Upper lobe of right lung (tissue), 1 donor: ENCODE measurements at regions not wholly inside any gene's neighbourhood (a gene's known extent, or its start where the extent isn't known, plus 50 kb on each side); places are given as distances from the start of the nearest gene placed in this dataset.

ENCODE experiments used
- ATAC-seq: fragments of 200-7000 bp; cut with Tn5 transposase; one replicate; pipeline ENCODE4 v1.9.1; 2020; ENCODE audit warnings: mild to moderate bottlenecking, moderate library complexity
- DNase-seq: peaks from one replicate; pipeline ENCODE4 v3.0.0-alpha.2; 2020
- H3K27ac ChIP-seq: fragments of 200-600 bp; one replicate; pipeline ENCODE4 v1.8.0; 2022
- H3K27me3 ChIP-seq: fragments of 200-600 bp; one replicate; pipeline ENCODE4 v1.8.0; 2022; ENCODE audit warnings: mild to moderate bottlenecking
- H3K36me3 ChIP-seq: fragments of 200-600 bp; one replicate; pipeline ENCODE4 v1.8.0; 2022
- H3K4me1 ChIP-seq: fragments of 200-600 bp; one replicate; pipeline ENCODE4 v1.8.0; 2022
- H3K4me3 ChIP-seq: fragments of 200-600 bp; one replicate; pipeline ENCODE4 v1.8.0; 2022; ENCODE audit warnings: mild to moderate bottlenecking
- H3K9me3 ChIP-seq: fragments of 200-600 bp; one replicate; pipeline ENCODE4 v1.8.0; 2022
- intact Hi-C: fragments of 100-400 bp; cut with DNase I; formaldehyde crosslinking; loops from one replicate; pipeline ENCODE4 v1.11.0; 2022
- TF ChIP-seq, protein P1 (sequence below): fragments of 200-600 bp; IDR thresholded peaks from one replicate; pipeline ENCODE4 v1.8.0; 2022; ENCODE audit warnings: antibody characterized with exemption
- donor health status: DM: no; HTN: yes; CAD: no; lungs with severe emphysema.

GRCh38 chr19:5396963-5397362 is 56.4 kb upstream of the PTPRS start:
- ATAC-seq, result no peak
- H3K4me1 ChIP-seq, result no peaks in the 10 kb centered on the region
- no peaks in the 10 kb centered on the region for H3K36me3 ChIP-seq
- H3K9me3 ChIP-seq, result no peaks in the 10 kb centered on the region
- intact Hi-C loops, result no loop called here
- no peak overlapping the region for H3K27ac ChIP-seq
- TF ChIP-seq, protein P1, sequence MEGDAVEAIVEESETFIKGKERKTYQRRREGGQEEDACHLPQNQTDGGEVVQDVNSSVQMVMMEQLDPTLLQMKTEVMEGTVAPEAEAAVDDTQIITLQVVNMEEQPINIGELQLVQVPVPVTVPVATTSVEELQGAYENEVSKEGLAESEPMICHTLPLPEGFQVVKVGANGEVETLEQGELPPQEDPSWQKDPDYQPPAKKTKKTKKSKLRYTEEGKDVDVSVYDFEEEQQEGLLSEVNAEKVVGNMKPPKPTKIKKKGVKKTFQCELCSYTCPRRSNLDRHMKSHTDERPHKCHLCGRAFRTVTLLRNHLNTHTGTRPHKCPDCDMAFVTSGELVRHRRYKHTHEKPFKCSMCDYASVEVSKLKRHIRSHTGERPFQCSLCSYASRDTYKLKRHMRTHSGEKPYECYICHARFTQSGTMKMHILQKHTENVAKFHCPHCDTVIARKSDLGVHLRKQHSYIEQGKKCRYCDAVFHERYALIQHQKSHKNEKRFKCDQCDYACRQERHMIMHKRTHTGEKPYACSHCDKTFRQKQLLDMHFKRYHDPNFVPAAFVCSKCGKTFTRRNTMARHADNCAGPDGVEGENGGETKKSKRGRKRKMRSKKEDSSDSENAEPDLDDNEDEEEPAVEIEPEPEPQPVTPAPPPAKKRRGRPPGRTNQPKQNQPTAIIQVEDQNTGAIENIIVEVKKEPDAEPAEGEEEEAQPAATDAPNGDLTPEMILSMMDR, result no peak
- H3K27me3 ChIP-seq, result peaks cover 54% of the 10 kb centered on the region
- DNase-seq, result no peak
- no peak overlapping the region for H3K4me3 ChIP-seq

DNA sequence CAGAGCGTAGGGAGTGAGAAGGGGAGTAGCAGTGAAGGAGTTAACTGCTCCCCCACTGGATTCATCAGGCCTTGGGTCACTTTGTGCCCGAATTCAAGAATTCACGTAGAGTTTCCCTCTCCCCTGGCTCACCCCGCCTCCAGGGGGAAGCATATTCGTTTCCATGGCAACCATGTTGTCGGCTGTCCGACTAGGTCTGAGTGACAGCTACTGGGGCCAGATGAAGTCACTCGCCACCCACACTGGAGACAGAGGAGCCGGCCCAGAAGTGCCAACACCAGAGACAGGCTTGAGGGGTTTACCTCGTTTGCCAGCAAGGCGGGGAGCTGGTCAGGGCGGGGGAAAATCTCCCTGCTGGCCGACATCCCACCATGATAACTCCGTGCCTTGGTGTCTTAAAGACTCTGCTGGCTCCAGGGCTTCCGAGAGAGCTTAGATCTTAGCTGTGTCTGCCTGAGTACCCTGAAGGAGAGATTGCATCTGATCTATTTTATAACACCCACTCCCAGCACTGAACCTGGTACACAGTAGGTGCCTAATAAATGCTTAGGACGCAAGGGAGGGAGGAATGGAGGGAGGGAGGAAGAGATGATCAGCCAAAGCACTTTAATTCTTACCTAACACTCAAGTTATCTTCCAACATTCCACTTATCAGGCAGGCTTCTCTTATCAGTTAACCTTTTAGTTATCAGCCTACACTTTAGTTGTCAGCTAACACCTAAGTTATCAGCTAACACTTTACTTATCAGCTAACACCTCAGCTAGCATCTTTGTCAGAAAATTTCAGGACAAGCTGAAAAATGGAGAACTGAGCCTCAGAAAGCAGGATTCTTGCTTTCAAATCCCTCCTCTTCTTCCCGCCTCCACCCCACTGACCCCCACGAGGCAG is 57.2 kb upstream of the ZNRF4 start:
- H3K36me3 ChIP-seq, result no peaks in the 10 kb centered on the region
- ATAC-seq, result no peak
- no peak for DNase-seq
- no peak overlapping the region for H3K4me3 ChIP-seq
- H3K9me3 ChIP-seq, result no peaks in the 10 kb centered on the region
- H3K27ac ChIP-seq, result no peak overlapping the region
- intact Hi-C loops, result no loop called here
- H3K4me1 ChIP-seq, result no peaks in the 10 kb centered on the region
- TF ChIP-seq, protein P1, result no peak
- H3K27me3 ChIP-seq, result peaks cover 46% of the 10 kb centered on the region

GRCh38 chr19:5398693-5399057 is 56.5 kb upstream of the ZNRF4 start:
- DNase-seq (no peak), ATAC-seq (no peak)
- H3K4me3 ChIP-seq, result no peak overlapping the region
- no peaks in the 10 kb centered on the region for H3K9me3 ChIP-seq
- peaks cover 41% of the 10 kb centered on the region for H3K27me3 ChIP-seq
- H3K36me3 ChIP-seq, result no peaks in the 10 kb centered on the region
- H3K4me1 ChIP-seq, result no peaks in the 10 kb centered on the region
- TF ChIP-seq, protein P1, result no peak
- H3K27ac ChIP-seq, result no peak overlapping the region
- intact Hi-C loops, result no loop called here

DNA sequence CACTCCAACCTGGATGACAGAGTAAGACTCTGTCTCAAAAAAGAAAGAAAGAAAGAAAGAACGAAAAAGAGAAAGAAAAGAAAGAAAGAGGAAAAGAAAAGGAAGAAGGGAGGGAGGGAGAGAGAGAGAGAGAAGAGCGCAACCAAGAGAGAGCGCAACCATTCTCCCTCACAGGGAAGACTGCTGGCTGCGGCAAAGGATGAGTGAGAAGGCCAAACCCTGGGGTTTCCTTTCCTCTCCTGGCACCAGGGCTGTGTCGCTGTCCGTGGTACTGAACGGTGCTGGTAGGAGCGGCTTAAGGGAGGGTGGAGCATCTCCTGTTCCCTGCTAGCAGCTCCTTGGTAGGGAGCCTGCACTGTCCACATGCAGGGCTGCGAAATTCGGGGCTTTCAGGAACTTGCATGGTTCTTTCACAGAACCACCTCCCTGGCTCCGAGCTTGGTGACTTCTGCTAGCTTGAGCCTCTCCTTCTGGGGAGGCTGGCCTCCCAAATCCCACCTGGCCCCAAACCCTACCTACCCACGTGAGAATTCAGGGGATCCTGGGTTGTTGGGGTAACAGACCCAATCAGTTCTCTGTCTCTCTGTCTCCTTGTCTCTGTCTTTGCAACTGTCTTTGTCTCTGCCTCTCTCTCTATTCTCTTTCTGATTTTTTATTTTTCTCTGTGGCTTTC is 51.1 kb upstream of the ZNRF4 start:
- ATAC-seq (peak; percentile 87), DNase-seq (peak; percentile 87)
- H3K36me3 ChIP-seq, result no peaks in the 10 kb centered on the region
- TF ChIP-seq, protein P1, result no peak
- no peaks in the 10 kb centered on the region for H3K4me1 ChIP-seq
- H3K27me3 ChIP-seq, result no peaks in the 10 kb centered on the region
- H3K27ac ChIP-seq, result no peak overlapping the region
- intact Hi-C loops, result no loop called here
- H3K9me3 ChIP-seq, result no peaks in the 10 kb centered on the region
- H3K4me3 ChIP-seq, result no peak overlapping the region
